ENCODE measurements at regions not wholly inside any gene's neighbourhood (a gene's known extent, or its start where the extent isn't known, plus 50 kb on each side); places are given as distances from the start of the nearest gene placed in this dataset.

DNA sequence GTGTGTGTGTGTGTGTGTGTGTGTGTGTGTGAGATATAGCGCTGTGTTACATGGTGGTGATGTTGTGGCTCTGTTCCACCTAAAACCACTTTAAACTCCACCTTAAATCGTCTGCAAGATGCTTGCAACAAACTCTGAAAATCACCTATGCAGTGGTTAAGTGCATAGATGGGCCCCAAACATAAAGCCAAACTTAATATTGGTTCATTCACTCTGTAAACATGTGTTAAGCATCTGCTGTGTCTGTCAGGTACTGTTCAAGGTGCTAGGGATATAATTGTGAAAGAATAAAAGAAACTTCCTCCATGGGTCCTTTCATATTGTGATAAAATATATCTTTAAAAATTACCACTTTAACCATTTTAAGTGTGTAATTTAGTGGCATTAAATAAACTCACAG, 645.4 kb upstream of the SORCS1 start:
- Mint-ChIP-seq H3K4me3 (no peak overlapping the region), H3K9me3 (no peaks in the 10 kb centered on the region), H3K36me3 (ENCODE audit: low read depth) (no peaks in the 10 kb centered on the region), H3K4me1 (no peaks in the 10 kb centered on the region), H3K27me3 (no peaks in the 10 kb centered on the region), H3K27ac (no peak overlapping the region)
- TF ChIP-seq, protein P1, sequence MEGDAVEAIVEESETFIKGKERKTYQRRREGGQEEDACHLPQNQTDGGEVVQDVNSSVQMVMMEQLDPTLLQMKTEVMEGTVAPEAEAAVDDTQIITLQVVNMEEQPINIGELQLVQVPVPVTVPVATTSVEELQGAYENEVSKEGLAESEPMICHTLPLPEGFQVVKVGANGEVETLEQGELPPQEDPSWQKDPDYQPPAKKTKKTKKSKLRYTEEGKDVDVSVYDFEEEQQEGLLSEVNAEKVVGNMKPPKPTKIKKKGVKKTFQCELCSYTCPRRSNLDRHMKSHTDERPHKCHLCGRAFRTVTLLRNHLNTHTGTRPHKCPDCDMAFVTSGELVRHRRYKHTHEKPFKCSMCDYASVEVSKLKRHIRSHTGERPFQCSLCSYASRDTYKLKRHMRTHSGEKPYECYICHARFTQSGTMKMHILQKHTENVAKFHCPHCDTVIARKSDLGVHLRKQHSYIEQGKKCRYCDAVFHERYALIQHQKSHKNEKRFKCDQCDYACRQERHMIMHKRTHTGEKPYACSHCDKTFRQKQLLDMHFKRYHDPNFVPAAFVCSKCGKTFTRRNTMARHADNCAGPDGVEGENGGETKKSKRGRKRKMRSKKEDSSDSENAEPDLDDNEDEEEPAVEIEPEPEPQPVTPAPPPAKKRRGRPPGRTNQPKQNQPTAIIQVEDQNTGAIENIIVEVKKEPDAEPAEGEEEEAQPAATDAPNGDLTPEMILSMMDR (IDR thresholded peaks at IDR 0.05), result no peak
- CTCF ChIA-PET, result no interaction called here
- ATAC-seq (ENCODE audit: low read depth) (no peak), DNase-seq (no peak)
- POLR2A ChIA-PET, result no interaction called here
- intact Hi-C loops (cut with micrococcal nuclease), result no loop called here

DNA sequence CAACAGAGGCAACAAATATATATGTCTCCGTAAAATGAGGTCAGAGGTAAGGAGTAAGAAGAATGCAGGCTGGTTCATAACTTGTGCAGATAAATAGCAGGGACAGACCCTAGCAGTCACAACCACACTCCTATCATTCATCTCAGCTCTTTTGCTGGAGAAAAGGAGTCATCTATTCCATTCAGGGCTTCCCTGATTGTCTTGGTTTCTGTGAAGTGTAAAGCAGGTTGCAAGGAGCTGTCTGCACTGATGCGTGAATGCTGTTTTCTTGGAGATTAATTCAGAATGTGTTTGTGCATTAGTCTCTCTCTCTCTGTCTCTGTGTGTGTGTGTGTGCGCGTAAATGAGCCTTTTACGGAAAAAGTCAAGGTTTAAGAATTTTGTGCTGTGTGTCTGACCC, 643.3 kb upstream of the SORCS1 start:
- no peak overlapping the region for H3K27ac Mint-ChIP-seq
- no peaks in the 10 kb centered on the region for H3K27me3 Mint-ChIP-seq
- TF ChIP-seq, protein P1 (IDR thresholded peaks at IDR 0.05), result no peak
- intact Hi-C loops (cut with micrococcal nuclease), result no loop called here
- H3K36me3 Mint-ChIP-seq (ENCODE audit: low read depth), result no peaks in the 10 kb centered on the region
- H3K4me3 Mint-ChIP-seq, result no peak overlapping the region
- H3K4me1 Mint-ChIP-seq, result no peaks in the 10 kb centered on the region
- DNase-seq, result no peak
- no peaks in the 10 kb centered on the region for H3K9me3 Mint-ChIP-seq
- POLR2A ChIA-PET, result no interaction called here
- no peak for ATAC-seq (ENCODE audit: low read depth)
- CTCF ChIA-PET, result no interaction called here

DNA sequence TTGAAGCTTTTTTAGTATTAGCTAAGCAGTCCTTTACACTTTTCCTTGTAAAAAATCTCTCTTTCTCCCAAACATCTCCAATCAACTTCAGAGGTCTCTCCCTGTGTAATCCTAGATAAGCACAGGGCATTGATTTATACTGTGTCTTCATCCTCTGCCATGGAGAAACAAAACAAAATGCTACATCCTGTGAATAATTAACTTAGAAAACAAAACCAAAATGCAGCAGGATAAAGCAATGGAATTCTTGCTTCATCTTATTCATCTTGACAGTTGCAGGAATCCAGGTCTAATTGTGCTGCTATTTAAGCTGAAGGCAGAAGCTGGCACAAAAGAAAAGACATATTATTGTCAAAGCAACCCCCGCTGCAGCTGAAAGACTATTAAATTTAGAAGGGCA, 641.5 kb upstream of the SORCS1 start:
- ChIA-PET CTCF (no interaction called here), POLR2A (no interaction called here)
- ATAC-seq (ENCODE audit: low read depth) (no peak), DNase-seq (no peak)
- no peaks in the 10 kb centered on the region for H3K36me3 Mint-ChIP-seq (ENCODE audit: low read depth)
- H3K4me3 Mint-ChIP-seq, result no peak overlapping the region
- H3K4me1 Mint-ChIP-seq, result no peaks in the 10 kb centered on the region
- H3K27me3 Mint-ChIP-seq, result no peaks in the 10 kb centered on the region
- intact Hi-C loops (cut with micrococcal nuclease), result no loop called here
- H3K9me3 Mint-ChIP-seq, result no peaks in the 10 kb centered on the region
- H3K27ac Mint-ChIP-seq, result no peak overlapping the region
- TF ChIP-seq, protein P1 (IDR thresholded peaks at IDR 0.05), result no peak

DNA sequence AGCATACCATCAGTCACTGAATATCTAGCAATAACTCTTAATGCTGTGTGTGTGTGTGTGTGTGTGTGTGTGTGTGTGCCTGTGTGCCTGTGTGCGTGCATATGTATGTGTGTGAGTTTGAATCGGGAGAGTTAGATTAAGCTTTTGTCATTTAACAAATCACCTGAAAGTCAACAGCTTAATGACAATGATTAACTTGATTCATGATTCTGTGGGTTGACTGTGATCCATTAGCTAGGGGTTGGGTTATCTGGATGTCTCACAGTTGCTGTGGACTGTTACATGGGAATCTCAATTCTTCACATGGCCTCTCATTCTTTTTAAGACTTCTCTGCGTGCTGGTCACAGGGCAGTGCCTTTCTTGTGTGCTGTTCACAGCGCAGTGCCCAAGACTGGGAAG, 639.0 kb upstream of the SORCS1 start:
- CTCF ChIA-PET, result interaction anchor here (1.1 kb wide), 1 partner anchor 394 kb away, joined by 3 read pairs; no protein-coding TSS in a partner anchor
- peaks cover 2% of the 10 kb centered on the region for H3K9me3 Mint-ChIP-seq
- ATAC-seq (ENCODE audit: low read depth), result no peak
- TF ChIP-seq, protein P1 (IDR thresholded peaks at IDR 0.05), result no peak
- H3K27ac Mint-ChIP-seq, result no peak overlapping the region
- H3K4me3 Mint-ChIP-seq, result no peak overlapping the region
- H3K4me1 Mint-ChIP-seq, result no peaks in the 10 kb centered on the region
- no peaks in the 10 kb centered on the region for H3K27me3 Mint-ChIP-seq
- DNase-seq, result no peak
- H3K36me3 Mint-ChIP-seq (ENCODE audit: low read depth), result no peaks in the 10 kb centered on the region
- intact Hi-C loops (cut with micrococcal nuclease), result no loop called here
- POLR2A ChIA-PET, result no interaction called here

DNA sequence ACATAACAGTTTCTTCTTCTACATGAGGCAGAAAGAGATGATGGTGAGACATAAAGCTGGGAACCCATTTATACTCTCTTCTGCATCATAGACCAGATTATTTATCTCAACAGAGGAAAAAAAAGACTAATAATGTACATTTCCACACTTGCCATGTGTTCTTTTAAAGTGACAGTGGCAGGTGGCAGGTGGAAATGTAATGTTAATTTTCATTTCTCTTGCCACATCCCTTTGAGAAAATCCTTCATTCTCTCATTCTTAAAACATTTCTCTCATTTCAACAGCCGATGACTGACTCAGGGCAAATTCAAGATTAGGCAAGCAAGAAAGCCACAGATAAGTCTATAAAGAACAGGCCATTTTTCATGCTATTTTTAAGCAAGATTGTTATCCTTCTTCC, 635.6 kb upstream of the SORCS1 start:
- Mint-ChIP-seq H3K27ac (no peak overlapping the region), H3K9me3 (peaks cover 2% of the 10 kb centered on the region), H3K4me1 (no peaks in the 10 kb centered on the region), H3K27me3 (no peaks in the 10 kb centered on the region), H3K36me3 (ENCODE audit: low read depth) (no peaks in the 10 kb centered on the region), H3K4me3 (no peak overlapping the region)
- DNase-seq (no peak), ATAC-seq (ENCODE audit: low read depth) (no peak)
- intact Hi-C loops (cut with micrococcal nuclease), result no loop called here
- TF ChIP-seq, protein P1 (IDR thresholded peaks at IDR 0.05), result no peak
- ChIA-PET POLR2A (no interaction called here), CTCF (no interaction called here)
